Pons (tissue), 1 donor: ENCODE measurements at regions not wholly inside any gene's neighbourhood (a gene's known extent, or its start where the extent isn't known, plus 50 kb on each side); places are given as distances from the start of the nearest gene placed in this dataset.
"Not testable (repeated sequence)": the region's sequence is repeated elsewhere in the genome, so short reads cannot be mapped to it uniquely, and the experiment has no call there.

Experiments used
- DNase-seq: peaks from one replicate; pipeline ENCODE4 v3.0.0-alpha.2; 2016; ENCODE audit warnings: low spot score

DNA sequence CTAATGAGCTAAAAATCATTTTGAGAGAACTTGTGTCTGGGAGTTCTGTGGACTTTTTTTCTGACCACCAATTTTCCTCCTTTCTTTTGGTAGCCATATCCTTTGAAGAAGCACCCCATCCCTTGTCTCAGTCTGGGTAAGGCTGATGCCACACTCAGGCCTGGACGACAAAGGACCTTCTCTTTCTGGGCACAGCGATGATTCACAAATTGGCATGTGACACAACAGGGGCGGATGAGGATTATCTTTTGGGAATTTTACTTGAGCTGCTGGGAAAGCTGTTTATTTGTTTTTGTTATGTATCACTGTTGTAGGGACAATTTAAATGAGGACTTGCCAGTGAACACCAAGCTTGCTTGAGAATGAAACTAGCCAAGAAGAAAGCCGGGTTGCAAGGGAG is 233.4 kb upstream of the HAND2 start:
- DNase-seq, result peak; percentile 20

DNA sequence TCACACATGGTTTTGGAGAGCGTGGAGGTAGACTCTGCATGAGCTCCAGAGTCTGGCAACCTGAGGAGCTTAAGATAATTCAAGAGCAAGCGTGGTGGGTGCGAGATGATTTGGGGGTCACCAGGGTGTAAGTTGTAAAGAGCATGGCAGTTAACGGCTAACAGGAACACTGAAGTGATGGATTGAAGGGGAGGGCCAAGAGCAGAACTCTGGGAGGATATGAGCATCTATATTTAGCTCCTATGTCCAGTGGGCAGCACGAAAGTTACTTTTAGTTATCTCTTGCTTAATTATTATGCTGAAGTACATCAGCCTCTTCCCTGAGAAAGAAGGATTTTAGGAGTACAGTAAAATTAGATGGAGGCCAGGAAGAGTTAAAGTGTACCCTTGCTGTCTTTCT is 231.9 kb upstream of the HAND2 start:
- DNase-seq, result no peak

- DNase-seq, result no peak
These were observed 231.2 kb upstream of the HAND2 start for GRCh38 chr4:173761236-173761635.

DNA sequence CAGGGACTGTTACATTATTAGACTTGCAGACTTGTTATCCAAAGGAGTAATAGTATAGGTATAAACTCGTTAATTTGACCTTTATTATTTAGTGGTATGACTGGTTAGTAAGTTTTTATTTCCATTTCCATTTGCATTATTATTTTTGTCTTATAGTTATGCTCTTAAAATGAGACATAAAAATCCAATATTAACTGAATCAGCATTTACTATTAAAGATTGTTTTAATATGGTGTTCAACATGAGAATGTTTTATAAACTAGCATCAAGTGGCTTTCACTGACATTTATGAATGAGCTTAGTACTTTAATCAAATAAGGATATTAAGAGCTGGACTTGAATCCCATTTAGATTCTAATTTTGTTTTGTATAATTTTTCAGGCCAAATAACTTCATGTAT is 228.1 kb upstream of the HAND2 start:
- DNase-seq, result no peak

GRCh38 chr4:173753408-173753807 is 223.4 kb upstream of the HAND2 start:
- no peak for DNase-seq

- no peak for DNase-seq
These were observed 222.7 kb upstream of the HAND2 start for GRCh38 chr4:173752610-173753230.

GRCh38 chr4:173748353-173748752 is 218.3 kb upstream of the HAND2 start:
- DNase-seq, result no peak

DNA sequence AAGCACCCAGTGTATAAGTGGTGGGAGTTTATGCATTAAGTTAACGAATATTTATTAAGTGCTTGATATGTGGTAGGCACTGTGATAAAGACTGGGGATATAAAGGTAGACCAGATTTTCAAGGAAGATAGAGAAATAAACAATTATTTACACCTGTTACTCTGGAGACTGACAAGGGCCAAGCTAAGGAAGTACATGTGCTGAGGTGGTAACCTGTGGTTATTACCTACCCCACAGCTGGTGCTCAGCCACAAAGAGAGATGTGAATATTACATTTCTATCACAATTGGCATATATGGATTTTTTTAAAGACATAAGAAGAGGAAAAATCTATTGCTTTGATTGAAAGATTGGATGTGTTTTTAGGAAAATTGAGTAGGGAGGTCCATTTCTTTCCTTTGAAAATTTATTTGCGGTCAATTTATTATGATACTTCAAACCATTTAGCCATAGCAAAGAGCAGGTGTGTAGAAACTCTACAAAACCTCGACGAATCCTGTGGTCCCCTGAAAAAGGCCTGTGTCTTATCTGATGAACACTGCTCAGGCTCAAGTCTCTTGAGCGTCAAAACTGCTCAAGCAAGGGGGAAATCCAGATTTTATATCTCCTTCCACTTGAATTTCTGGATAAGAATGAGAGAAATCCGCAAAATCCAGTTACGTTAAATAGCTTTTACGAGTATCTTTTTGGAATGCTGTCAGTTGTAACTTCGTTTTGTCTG is 217.7 kb upstream of the HAND2 start:
- no peak for DNase-seq

- no peak for DNase-seq
These were observed 216.4 kb upstream of the HAND2 start for GRCh38 chr4:173746424-173746823.

GRCh38 chr4:173745765-173746164 is 215.7 kb upstream of the HAND2 start:
- no peak for DNase-seq

GRCh38 chr4:173736840-173737239 is 206.8 kb upstream of the HAND2 start:
- DNase-seq, result no peak

DNA sequence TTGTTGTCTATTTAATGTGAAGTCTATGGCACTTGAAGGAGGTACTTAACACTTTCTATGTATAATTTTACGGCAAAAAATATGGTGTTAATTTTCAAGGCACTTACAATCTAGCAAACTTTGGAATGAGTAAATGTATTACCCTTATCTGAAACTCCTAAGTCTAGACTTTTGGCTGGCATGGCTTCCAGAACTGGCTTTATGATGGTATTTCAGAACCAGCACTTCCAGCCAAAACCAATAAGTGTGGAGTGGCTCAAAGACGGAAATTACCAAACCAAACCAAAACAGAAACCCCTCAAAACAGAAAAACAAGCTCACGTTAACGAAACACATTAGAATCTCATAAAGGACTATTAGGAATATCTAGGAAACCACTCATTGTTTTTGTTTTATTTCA is 205.6 kb upstream of the HAND2 start:
- no peak for DNase-seq

DNA sequence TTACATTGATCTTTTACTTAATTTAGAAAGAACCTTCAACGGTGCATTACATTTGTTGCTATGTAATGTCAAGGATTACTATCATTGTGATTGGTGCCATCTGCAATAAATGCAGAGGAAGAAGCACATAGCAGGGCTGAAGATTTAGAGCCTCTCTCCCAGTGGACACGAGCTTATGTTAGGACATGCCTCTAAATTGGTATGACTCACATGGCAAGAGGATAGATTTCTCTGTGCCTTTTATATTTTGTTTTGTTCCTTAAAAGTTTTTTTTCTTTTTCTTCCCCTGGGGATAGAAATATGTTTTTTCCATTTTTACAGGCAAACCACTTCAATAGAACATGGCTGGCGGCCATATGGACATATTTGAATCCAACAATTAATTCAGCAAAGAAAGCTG is 205.0 kb upstream of the HAND2 start:
- DNase-seq, result no peak

DNA sequence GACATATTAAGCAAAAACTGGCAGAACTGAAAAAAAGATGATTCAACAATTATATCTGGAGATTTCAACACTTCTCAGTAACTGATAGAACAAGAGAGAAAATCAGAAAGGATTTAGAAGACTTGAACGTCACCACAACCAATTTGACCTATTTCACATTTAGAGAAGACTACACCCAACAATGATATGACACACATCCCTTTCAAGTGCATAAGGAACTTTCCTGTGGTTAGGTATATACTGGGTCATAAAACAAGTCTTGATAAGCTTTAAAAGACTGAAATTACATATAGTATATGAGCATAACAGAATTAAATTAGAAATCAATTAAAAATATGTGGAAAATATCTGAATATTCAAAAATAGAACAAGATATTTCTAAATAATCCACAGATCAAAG is 201.2 kb upstream of the HAND2 start:
- DNase-seq, result no peak

GRCh38 chr4:173722075-173722474 is 192.0 kb upstream of the HAND2 start:
- no peak for DNase-seq

DNA sequence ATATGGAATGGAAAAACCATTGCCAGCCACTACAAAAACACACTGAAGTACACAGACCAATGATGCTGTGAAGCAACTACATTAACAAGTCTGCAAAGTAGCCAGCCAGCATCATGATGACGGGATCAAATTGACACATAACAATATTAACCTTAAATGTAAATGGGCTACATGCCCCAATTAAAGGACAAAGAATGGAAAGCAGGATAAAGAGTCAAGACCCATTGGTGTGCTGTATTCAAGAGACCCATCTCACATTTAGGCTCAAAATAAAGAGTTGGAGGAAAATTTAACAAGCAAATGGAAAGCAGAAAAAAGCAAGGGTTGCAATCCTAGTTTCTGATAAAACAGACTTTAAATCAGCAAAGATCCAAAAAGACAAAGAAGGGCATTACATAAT is 188.5 kb upstream of the HAND2 start:
- not testable (repeated sequence) for DNase-seq

DNA sequence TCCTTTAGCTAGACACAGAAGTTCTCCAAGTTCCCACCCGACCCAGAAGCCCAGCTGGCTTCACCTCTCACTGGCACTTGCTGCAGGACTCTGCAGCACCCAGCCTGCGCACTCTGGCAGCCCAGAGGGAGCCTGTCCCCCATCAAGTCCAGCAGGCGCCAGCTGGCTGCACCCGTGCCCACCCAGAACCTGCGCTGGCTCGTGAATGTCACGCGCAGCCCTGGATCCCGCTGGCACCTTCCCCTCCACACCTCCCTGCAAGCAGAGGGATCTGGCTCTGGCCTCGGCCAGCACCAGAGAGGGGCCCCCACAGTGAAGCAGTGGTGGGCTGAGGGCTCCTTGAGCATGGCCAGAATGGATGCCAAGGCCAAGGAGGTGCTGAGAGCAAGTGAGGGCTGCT is 187.6 kb upstream of the HAND2 start:
- no peak for DNase-seq

GRCh38 chr4:173714456-173714855 is 184.4 kb upstream of the HAND2 start:
- no peak for DNase-seq

DNA sequence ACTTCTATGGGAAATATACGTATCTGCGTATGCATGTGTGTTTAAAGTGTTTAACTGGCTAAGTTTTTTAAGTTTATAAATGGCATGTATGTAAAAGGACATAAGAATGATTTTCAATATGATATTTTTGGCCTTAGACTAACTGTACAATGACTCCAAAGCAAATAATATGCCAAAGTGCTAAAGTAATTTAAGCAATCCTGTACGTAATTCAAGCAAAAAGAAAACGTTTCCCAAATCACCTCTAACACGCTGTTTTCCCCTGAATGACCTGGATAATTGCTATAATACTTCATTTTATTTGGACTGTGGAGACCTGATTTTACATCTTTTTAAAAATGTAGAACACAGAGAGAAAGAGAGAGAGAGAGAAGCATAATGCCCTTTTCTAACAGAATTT is 183.0 kb upstream of the HAND2 start:
- no peak for DNase-seq

GRCh38 chr4:173707658-173708419 is 177.8 kb upstream of the HAND2 start:
- DNase-seq, result no peak

- DNase-seq, result no peak
These were observed 174.2 kb upstream of the HAND2 start for GRCh38 chr4:173704201-173704600.

GRCh38 chr4:173703021-173703420 is 173.0 kb upstream of the HAND2 start:
- DNase-seq, result no peak

DNA sequence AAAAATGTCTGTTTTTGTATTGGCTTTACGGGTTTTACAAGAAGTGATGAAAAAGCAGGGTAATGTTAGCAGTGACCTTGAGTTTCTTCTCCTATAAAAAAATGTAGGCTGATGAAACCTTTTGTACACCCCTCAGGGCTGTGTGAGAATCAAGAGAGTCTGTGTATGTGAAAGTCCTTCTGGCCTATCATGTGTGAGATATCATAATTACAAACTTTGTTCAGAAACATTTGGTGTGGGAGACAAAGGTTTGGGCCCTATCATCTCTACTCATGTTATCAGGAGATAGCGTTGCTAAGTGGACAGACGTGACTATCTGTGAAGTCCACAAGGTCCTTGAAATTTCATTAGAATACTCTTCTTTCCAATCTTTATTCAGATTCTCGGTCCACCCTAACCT is 170.6 kb upstream of the HAND2 start:
- DNase-seq, result no peak
